ENCODE measurements at regions not wholly inside any gene's neighbourhood (a gene's known extent, or its start where the extent isn't known, plus 50 kb on each side); places are given as distances from the start of the nearest gene placed in this dataset.

GRCh38 chr2:116809109-116809508 is 1005.4 kb upstream of the DDX18 start:
- Histone ChIP-seq H3K9ac (ENCODE audit: low read depth in 1 of 2, low read length in 2 of 2) (no peak overlapping the region), H3K27me3 (ENCODE audit: control insufficient read depth in 4 of 4, insufficient read depth in 4 of 4, low read length in 3 of 4) (no peaks in the 10 kb centered on the region), H3K36me3 (ENCODE audit: control insufficient read depth in 4 of 4, insufficient read depth in 3 of 4, low read depth in 1 of 4, low read length in 3 of 4) (no peaks in the 10 kb centered on the region), H3K9me3 (ENCODE audit: control insufficient read depth in 4 of 4, low read length in 3 of 4) (no peaks in the 10 kb centered on the region), H3K4me1 (ENCODE audit: control insufficient read depth in 4 of 4, insufficient read depth in 4 of 4, low read length in 3 of 4) (no peaks in the 10 kb centered on the region), H3K4me3 (ENCODE audit: low read depth in 1 of 3, low read length in 3 of 3) (no peak overlapping the region), H3K27ac (ENCODE audit: low read depth in 1 of 2, low read length in 2 of 2) (no peak overlapping the region)
- DNase-seq (ENCODE audit: low spot score): no peak
- no peak for TF ChIP-seq FOXA2 (IDR thresholded peaks at IDR 0.05)
- no peak for TF ChIP-seq RXRA (IDR thresholded peaks at IDR 0.05)
- TF ChIP-seq RAD21 (IDR thresholded peaks at IDR 0.05): no peak
- TF ChIP-seq ATF3 (IDR thresholded peaks at IDR 0.05): no peak
- no peak for TF ChIP-seq ZBTB33 (IDR thresholded peaks at IDR 0.05)
- TF ChIP-seq NR2F2 (IDR thresholded peaks at IDR 0.05): no peak

GRCh38 chr2:116810071-116810470 is 1004.4 kb upstream of the DDX18 start:
- Histone ChIP-seq H3K27me3 (ENCODE audit: control insufficient read depth in 4 of 4, insufficient read depth in 4 of 4, low read length in 3 of 4) (no peaks in the 10 kb centered on the region), H3K27ac (ENCODE audit: low read depth in 1 of 2, low read length in 2 of 2) (no peak overlapping the region), H3K36me3 (ENCODE audit: control insufficient read depth in 4 of 4, insufficient read depth in 3 of 4, low read depth in 1 of 4, low read length in 3 of 4) (no peaks in the 10 kb centered on the region), H3K4me1 (ENCODE audit: control insufficient read depth in 4 of 4, insufficient read depth in 4 of 4, low read length in 3 of 4) (no peaks in the 10 kb centered on the region), H3K4me3 (ENCODE audit: low read depth in 1 of 3, low read length in 3 of 3) (no peak overlapping the region), H3K9ac (ENCODE audit: low read depth in 1 of 2, low read length in 2 of 2) (no peak overlapping the region), H3K9me3 (ENCODE audit: control insufficient read depth in 4 of 4, low read length in 3 of 4) (no peaks in the 10 kb centered on the region)
- TF ChIP-seq REST (IDR thresholded peaks at IDR 0.05) (no peak), MAX (IDR thresholded peaks at IDR 0.05) (no peak), ATF3 (IDR thresholded peaks at IDR 0.05) (no peak), HNF4A (conservative IDR thresholded peaks at IDR 0.05) (no peak), SP1 (IDR thresholded peaks at IDR 0.05) (no peak), JUND (IDR thresholded peaks at IDR 0.05) (no peak), FOXA1 (IDR thresholded peaks at IDR 0.05) (no peak), ZBTB33 (IDR thresholded peaks at IDR 0.05) (no peak), HNF4G (IDR thresholded peaks at IDR 0.05) (no peak), FOXA2 (IDR thresholded peaks at IDR 0.05) (no peak), YY1 (IDR thresholded peaks at IDR 0.05) (no peak), NR2F2 (IDR thresholded peaks at IDR 0.05) (no peak), RXRA (IDR thresholded peaks at IDR 0.05) (no peak), RAD21 (IDR thresholded peaks at IDR 0.05) (no peak), CTCF (IDR thresholded peaks at IDR 0.05; ENCODE audit: low read depth, low read length, missing input control) (no peak), GABPA (IDR thresholded peaks at IDR 0.05 in 1 of 2, conservative IDR thresholded peaks at IDR 0.05 in 1 of 2) (no peak), EGR1 (IDR thresholded peaks at IDR 0.05; ENCODE audit: low read depth in 2 of 2) (no peak)
- 76% methylated on average over 4 of the region's 4 CpGs for WGBS
- no peak for DNase-seq (ENCODE audit: low spot score)

Data from liver (tissue), 8 donors.